HCT116 (cell line): ENCODE measurements at regions not wholly inside any gene's neighbourhood (a gene's known extent, or its start where the extent isn't known, plus 50 kb on each side); places are given as distances from the start of the nearest gene placed in this dataset.

Experiments used
- CTCF ChIP-seq, 3 experiments: fragments of 200-600 bp in 1 of 3; sonication (generic) in 1 of 3; IDR thresholded peaks in 2 of 3; conservative IDR thresholded peaks in 1 of 3; 2 replicates each; pipeline ENCODE4 v1.5.1; 2012 to 2017; ENCODE audit warnings: low read depth in 2 of 3, low read length in 2 of 3, antibody characterized with exemption in 1 of 3, borderline replicate concordance in 1 of 3, control low read depth in 1 of 3, mild to moderate bottlenecking in 1 of 3, mixed read lengths in 1 of 3, mixed run types in 1 of 3, moderate library complexity in 1 of 3; ENCODE audit not compliant: insufficient read depth in 1 of 3
- EZH2 ChIP-seq: fragments of 200-600 bp; sonication (generic); IDR thresholded peaks from 2 replicates; pipeline ENCODE4 v1.6.1; 2017; ENCODE audit warnings: antibody characterized with exemption, mixed run types
- POLR2A ChIP-seq: IDR thresholded peaks from 2 replicates; pipeline ENCODE4 v1.7.0; 2011; ENCODE audit warnings: borderline replicate concordance; ENCODE audit not compliant: insufficient read depth, insufficient read length; ENCODE audit errors: extremely low read depth

DNA sequence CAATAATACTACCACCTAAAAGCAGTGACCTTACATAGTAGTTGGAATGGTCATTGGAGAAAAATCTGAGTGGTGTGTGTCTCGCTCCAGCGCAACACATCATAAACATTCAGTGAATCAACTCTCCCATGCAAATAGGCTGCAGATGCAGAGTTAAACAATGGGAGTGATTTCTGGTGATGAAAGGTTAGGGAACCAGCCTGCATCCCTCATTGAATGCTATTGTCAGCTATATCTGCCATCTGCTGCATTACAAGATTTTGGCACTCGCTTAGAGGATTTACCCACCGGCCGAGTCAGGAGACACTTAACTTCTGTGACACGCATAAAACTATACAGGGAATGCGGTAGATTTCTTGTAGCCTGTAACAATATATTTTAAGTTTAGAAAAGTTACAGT lies 900.9 kb downstream of the FLRT2 start:
- TF ChIP-seq EZH2 (no peak), CTCF (IDR thresholded peaks at IDR 0.05 in 2 of 3, conservative IDR thresholded peaks at IDR 0.05 in 1 of 3; ENCODE audit: borderline replicate concordance in 1 of 3, insufficient read depth in 1 of 3, low read depth in 2 of 3, low read length in 2 of 3) (no peak), POLR2A (no peak)
